MM.1S (cell line): ENCODE measurements at regions not wholly inside any gene's neighbourhood (a gene's known extent, or its start where the extent isn't known, plus 50 kb on each side); places are given as distances from the start of the nearest gene placed in this dataset.

ENCODE experiments used
- DNase-seq: peaks from one replicate; pipeline ENCODE4 v3.0.0-alpha.2; 2015
- H2AFZ ChIP-seq: fragments of 300-600 bp; sonication (generic); 2 replicates; pipeline ENCODE4 v1.6.0; 2016; ENCODE audit warnings: antibody characterized with exemption, low read length
- H3F3A ChIP-seq: fragments of 300-600 bp; sonication (generic); 2 replicates; pipeline ENCODE4 v1.6.1; 2016; ENCODE audit warnings: mild to moderate bottlenecking, antibody characterized with exemption, low read length, moderate library complexity, mixed read lengths; ENCODE audit not compliant: insufficient read depth
- H3K27ac ChIP-seq: fragments of 300-600 bp; sonication (generic); 2 replicates; pipeline ENCODE4 v1.5.1; 2016; ENCODE audit warnings: mild to moderate bottlenecking, low read length
- H3K27me3 ChIP-seq: fragments of 300-600 bp; sonication (generic); replicated peaks from 2 replicates; pipeline ENCODE4 v1.6.0; 2016; ENCODE audit warnings: low read length; ENCODE audit not compliant: insufficient read depth
- H3K36me3 ChIP-seq: fragments of 300-600 bp; sonication (generic); replicated peaks from 2 replicates; pipeline ENCODE4 v1.6.1; 2016; ENCODE audit warnings: mild to moderate bottlenecking, low read length, mixed read lengths; ENCODE audit not compliant: insufficient read depth
- H3K4me1 ChIP-seq: fragments of 300-600 bp; sonication (generic); 2 replicates; pipeline ENCODE4 v1.6.1; 2016; ENCODE audit warnings: low read length, mixed read lengths
- H3K4me2 ChIP-seq: fragments of 300-600 bp; sonication (generic); 2 replicates; pipeline ENCODE4 v1.6.0; 2016; ENCODE audit warnings: low read depth, low read length
- H3K4me3 ChIP-seq: fragments of 300-600 bp; sonication (generic); 2 replicates; pipeline ENCODE4 v1.5.1; 2016; ENCODE audit warnings: low read length, mixed read lengths
- H3K79me2 ChIP-seq: fragments of 300-600 bp; sonication (generic); 2 replicates; pipeline ENCODE4 v1.6.1; 2016; ENCODE audit warnings: mixed run types, low read length, mixed read lengths
- H3K9ac ChIP-seq: fragments of 300-600 bp; sonication (generic); 2 replicates; pipeline ENCODE4 v1.6.1; 2016; ENCODE audit warnings: low read length, mixed read lengths
- H3K9me2 ChIP-seq: fragments of 300-600 bp; sonication (generic); replicated peaks from 2 replicates; pipeline ENCODE4 v1.6.1; 2016; ENCODE audit warnings: mild to moderate bottlenecking, low read length, mixed read lengths; ENCODE audit not compliant: insufficient read depth
- H3K9me3 ChIP-seq: fragments of 300-600 bp; sonication (generic); replicated peaks from 2 replicates; pipeline ENCODE4 v1.6.1; 2016; ENCODE audit warnings: mild to moderate bottlenecking, low read length, mixed read lengths; ENCODE audit not compliant: insufficient read depth
- H4K20me1 ChIP-seq: fragments of 300-600 bp; sonication (generic); 2 replicates; pipeline ENCODE4 v1.6.1; 2016; ENCODE audit warnings: mild to moderate bottlenecking, low read length, moderate library complexity, mixed read lengths; ENCODE audit not compliant: insufficient read depth
- EZH2 ChIP-seq: fragments of 300-600 bp; sonication (generic); optimal IDR thresholded peaks from 2 replicates; pipeline ENCODE3; 2017; ENCODE audit warnings: low read depth, mild to moderate bottlenecking, antibody characterized with exemption, low read length, mixed read lengths
- EZH2phosphoT487 ChIP-seq: fragments of 300-600 bp; sonication (generic); IDR thresholded peaks from 2 replicates; pipeline ENCODE4 v1.6.1; 2018; ENCODE audit warnings: antibody characterized with exemption, low read length
- TF ChIP-seq, protein P1 (sequence below): fragments of 300-600 bp; sonication (generic); IDR thresholded peaks from 2 replicates; pipeline ENCODE4 v1.5.1; 2016; ENCODE audit warnings: antibody characterized with exemption, low read length, mixed read lengths

DNA sequence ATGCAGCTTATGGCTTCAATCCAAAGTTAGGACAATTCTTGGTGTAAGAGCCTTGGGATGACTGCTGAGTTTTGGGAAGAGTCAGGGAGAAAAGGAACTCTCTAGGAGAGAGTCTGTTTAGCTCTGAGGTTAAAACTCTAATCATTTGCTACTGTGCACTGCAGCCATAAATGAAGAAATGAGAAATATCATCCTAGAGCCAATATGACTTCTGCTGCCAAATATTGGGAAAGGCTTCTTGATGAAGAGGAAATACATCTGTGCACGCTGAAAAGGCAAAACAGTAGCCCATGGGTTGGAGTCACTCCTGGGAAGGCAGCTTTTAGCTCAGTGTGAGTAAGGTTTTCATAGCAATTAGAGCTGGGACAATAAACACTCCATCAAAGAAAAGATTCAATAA lies 308.8 kb downstream of the SFMBT2 start:
- Histone ChIP-seq H2AFZ (no peak overlapping the region), H3K27me3 (no peaks in the 10 kb centered on the region), H4K20me1 (no peaks in the 10 kb centered on the region), H3K27ac (no peak overlapping the region), H3F3A (no peaks in the 10 kb centered on the region), H3K4me1 (no peaks in the 10 kb centered on the region), H3K4me2 (no peak overlapping the region), H3K4me3 (no peak overlapping the region), H3K36me3 (no peaks in the 10 kb centered on the region), H3K9ac (no peak overlapping the region), H3K9me3 (no peaks in the 10 kb centered on the region), H3K79me2 (no peaks in the 10 kb centered on the region), H3K9me2 (no peaks in the 10 kb centered on the region)
- TF ChIP-seq EZH2phosphoT487 (no peak), EZH2 (no peak)
- TF ChIP-seq, protein P1, sequence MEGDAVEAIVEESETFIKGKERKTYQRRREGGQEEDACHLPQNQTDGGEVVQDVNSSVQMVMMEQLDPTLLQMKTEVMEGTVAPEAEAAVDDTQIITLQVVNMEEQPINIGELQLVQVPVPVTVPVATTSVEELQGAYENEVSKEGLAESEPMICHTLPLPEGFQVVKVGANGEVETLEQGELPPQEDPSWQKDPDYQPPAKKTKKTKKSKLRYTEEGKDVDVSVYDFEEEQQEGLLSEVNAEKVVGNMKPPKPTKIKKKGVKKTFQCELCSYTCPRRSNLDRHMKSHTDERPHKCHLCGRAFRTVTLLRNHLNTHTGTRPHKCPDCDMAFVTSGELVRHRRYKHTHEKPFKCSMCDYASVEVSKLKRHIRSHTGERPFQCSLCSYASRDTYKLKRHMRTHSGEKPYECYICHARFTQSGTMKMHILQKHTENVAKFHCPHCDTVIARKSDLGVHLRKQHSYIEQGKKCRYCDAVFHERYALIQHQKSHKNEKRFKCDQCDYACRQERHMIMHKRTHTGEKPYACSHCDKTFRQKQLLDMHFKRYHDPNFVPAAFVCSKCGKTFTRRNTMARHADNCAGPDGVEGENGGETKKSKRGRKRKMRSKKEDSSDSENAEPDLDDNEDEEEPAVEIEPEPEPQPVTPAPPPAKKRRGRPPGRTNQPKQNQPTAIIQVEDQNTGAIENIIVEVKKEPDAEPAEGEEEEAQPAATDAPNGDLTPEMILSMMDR: no peak
- no peak for DNase-seq

DNA sequence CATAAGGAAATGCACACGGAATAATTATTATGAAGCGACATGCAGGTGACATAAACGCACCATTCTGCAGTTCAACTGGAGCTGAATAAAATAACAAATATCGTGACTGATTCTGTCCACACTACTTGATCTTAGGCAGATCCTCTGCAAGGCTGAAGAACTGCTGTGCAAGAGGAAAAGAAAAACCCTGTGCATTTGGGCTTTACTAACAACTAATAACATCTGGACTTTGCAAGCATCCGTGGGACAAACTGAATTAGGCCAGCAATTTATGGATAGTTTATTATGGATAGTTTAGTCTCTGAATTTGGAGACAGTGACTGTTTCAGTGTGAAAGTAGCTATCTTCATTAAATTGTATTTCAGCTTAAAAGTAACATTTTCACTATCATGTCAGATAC lies 309.4 kb downstream of the SFMBT2 start:
- H3K9ac ChIP-seq: no peak overlapping the region
- no peak overlapping the region for H3K4me3 ChIP-seq
- H3K36me3 ChIP-seq: no peaks in the 10 kb centered on the region
- no peak overlapping the region for H3K27ac ChIP-seq
- no peaks in the 10 kb centered on the region for H3K4me1 ChIP-seq
- no peaks in the 10 kb centered on the region for H4K20me1 ChIP-seq
- H3K4me2 ChIP-seq: no peak overlapping the region
- no peak overlapping the region for H2AFZ ChIP-seq
- no peaks in the 10 kb centered on the region for H3K79me2 ChIP-seq
- DNase-seq: no peak
- H3K9me3 ChIP-seq: no peaks in the 10 kb centered on the region
- TF ChIP-seq, protein P1: no peak
- TF ChIP-seq EZH2 (no peak), EZH2phosphoT487 (no peak)
- H3K27me3 ChIP-seq: no peaks in the 10 kb centered on the region
- H3F3A ChIP-seq: no peaks in the 10 kb centered on the region
- H3K9me2 ChIP-seq: no peaks in the 10 kb centered on the region

GRCh38 chr10:7100032-7100702 lies 310.7 kb downstream of the SFMBT2 start:
- no peak overlapping the region for H3K4me3 ChIP-seq
- no peaks in the 10 kb centered on the region for H3F3A ChIP-seq
- H3K4me2 ChIP-seq: no peak overlapping the region
- H2AFZ ChIP-seq: no peak overlapping the region
- no peak overlapping the region for H3K27ac ChIP-seq
- H3K4me1 ChIP-seq: no peaks in the 10 kb centered on the region
- no peak overlapping the region for H3K9ac ChIP-seq
- no peaks in the 10 kb centered on the region for H3K9me3 ChIP-seq
- no peaks in the 10 kb centered on the region for H3K27me3 ChIP-seq
- no peaks in the 10 kb centered on the region for H3K79me2 ChIP-seq
- H4K20me1 ChIP-seq: no peaks in the 10 kb centered on the region
- DNase-seq: no peak
- no peaks in the 10 kb centered on the region for H3K36me3 ChIP-seq
- no peak for TF ChIP-seq EZH2
- TF ChIP-seq EZH2phosphoT487: no peak
- TF ChIP-seq, protein P1: no peak
- H3K9me2 ChIP-seq: no peaks in the 10 kb centered on the region
